Skin of body (tissue), 1 donor: ENCODE measurements at regions not wholly inside any gene's neighbourhood (a gene's known extent, or its start where the extent isn't known, plus 50 kb on each side); places are given as distances from the start of the nearest gene placed in this dataset.

Experiments
- DNase-seq: peaks from one replicate; lab custom pipeline; 2025; lab: John Stamatoyannopoulos, UW

GRCh38 chr4:135227842-135228241, 1026.3 kb upstream of the PABPC4L start:
- no peak for DNase-seq

DNA sequence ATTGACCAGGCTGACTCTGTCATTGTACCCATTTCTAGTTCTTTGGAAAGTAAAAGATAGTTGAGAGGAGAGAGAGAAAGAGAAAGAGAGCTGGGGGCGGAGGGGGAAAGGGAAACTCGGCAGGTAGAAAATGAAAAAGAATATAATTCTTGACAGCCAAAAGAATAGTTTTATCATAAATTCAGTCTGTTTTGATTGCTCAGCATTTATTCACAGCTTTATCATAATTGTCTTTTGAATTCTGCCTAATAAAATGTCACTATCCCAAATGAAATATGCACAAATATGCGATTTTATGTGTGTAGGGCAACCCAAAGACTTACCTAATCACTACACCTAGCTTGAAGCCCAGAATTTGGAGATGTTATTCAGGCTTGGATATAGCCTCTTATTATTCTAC, 1024.0 kb upstream of the PABPC4L start:
- no peak for DNase-seq

DNA sequence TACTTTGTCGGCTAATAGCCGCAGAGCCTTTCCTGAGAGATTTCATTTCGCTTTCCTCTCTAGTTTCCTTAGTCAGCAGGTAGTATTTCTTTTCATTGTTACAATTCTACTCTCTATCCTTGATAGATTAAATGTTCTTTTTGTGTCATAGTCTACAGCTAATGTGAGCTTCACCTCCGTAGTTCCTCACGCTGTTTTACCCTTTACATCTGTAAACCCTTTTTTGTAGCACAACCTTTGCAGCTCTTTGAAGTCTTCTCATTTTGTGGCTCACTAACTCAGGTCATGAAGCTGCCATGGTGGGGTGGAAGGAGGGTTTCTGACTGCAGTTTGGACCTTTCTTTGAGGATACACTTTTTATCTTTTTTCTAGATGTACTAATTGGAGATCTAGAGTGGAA, 1008.8 kb upstream of the PABPC4L start:
- no peak for DNase-seq

DNA sequence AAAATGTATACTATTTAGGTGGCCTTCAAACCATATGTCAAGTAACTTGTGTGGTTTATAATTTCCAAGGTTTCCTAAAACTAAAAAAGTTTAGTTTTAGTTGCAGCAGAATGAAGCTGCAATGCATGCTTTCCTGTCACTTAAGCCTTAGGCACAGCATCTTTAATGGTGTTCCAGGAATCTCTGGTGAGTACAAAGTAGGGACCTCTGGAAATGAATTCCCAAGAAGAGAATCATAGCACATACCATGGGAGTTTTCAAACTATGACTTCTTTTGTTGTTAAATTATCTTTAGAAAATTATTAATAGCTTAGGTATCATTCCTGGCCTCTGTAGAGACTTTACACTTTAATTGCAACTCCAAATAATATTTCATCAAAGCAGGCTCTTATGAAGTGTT, 1005.9 kb upstream of the PABPC4L start:
- DNase-seq: no peak

GRCh38 chr4:135204311-135204710, 1002.7 kb upstream of the PABPC4L start:
- DNase-seq: no peak

DNA sequence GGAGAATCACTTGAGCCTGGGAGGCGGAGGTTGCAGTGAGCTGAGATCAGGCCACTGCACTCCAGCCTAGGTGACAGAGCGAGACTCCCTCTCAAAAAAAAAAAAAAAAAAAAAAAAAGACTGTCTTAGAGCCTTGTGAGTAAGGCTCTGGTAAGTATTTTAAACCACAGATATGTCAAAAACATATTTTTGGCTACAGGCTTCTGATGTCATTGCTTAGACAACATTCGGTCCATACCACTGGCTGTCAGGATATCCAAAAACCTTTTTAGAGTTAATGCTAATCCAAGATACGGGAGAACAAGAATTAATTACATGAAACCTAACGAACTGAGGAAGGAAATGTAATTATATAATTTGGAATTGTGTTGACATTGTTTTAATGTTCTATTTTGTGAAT, 999.5 kb upstream of the PABPC4L start:
- no peak for DNase-seq

GRCh38 chr4:135197641-135198040, 996.1 kb upstream of the PABPC4L start:
- DNase-seq: no peak

DNA sequence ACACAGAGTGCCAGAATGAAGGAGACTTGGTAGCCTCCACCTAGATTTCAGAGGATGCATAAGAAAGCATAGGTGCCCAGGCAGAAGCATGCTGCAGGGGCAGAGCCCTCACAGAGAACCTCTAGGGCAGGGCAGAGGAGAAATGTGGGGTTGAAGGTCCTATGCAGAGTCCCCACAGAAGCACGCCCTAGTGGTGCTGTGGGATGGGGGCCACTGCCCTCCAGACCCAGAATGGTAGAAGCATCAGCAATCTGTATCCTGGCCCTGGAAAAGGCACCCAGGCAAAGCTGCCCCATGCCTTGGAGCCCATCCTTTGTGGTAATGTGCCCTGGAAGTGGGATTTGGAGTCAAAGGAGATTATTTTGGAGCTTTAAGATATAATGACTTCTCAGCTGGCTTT, 992.9 kb upstream of the PABPC4L start:
- DNase-seq: no peak

DNA sequence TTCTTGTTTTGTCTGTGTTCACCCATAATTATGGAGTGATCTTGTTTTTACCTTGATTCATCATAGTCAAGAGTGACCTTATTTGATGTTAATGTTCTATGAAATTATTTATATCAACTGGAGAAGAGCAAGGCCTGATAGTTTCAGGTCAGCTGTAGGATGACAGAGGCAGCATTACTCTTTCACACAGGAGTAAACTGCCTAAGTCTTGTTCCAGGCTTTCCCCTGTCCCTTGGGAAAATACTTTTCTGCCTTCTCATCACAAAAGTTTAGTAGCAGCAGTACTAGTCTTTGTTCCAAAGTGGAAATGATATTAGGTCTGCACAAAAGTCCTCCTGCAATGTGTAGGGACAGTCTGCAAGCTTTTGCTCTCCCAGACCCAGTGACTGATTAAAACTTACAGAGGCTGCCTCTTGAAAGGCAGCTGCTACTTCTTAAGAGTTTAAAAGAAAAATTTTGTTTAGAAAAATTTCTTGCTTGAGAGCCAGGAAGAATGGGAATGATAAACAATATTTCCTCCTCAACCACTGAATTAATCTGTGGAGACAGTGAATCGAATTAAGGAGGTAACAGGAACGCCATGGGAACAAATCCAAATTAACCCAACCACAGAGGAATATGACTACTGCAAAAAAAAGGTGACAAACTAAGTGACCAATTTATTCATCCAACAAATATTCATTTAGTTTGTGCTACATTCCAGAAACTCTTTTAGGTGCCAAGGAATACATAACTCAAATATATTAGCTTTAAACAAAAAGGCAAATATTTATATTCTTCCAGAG, 991.4 kb upstream of the PABPC4L start:
- DNase-seq: no peak

DNA sequence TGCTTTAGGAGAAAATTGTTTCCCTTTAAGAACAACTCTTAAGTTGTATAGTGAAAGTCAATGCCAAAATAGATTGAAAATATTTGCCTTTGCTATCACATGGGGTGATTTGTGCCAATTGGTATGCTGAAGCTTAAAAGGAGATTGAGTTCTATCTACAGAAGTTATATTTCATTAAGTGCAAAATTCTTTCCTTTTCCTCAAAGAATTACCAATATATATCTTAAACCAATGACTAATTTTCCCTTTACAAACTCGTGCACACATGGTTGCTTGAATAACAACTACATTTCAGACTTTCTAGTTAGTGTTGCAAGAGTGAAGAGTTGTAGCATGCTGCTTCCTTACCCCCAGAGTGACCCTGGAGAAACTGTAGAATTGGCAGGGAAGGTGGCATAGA, 990.0 kb upstream of the PABPC4L start:
- no peak for DNase-seq

DNA sequence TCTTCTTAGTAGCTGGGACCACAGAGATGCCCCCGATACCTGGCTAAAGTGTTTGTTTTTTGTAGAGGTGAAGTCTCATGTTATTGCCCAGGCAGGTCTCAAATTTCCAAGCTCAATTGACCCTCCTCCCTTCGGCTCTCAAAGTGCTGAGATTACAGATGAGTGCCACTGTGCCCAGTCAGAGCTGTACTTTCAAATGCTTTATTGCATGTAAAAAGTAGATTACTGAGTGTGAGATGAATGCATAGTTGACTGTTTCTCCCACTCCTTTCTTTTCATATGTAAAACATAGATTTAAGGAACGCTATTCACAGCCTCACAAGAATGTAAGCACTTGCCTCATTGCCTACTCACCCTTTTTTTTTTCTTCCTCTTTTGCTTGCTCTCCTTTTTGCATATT, 984.4 kb upstream of the PABPC4L start:
- no peak for DNase-seq

GRCh38 chr4:135185256-135185655, 983.7 kb upstream of the PABPC4L start:
- DNase-seq: no peak

- no peak for DNase-seq
Measured at GRCh38 chr4:135184715-135185114, 983.1 kb upstream of the PABPC4L start.

DNA sequence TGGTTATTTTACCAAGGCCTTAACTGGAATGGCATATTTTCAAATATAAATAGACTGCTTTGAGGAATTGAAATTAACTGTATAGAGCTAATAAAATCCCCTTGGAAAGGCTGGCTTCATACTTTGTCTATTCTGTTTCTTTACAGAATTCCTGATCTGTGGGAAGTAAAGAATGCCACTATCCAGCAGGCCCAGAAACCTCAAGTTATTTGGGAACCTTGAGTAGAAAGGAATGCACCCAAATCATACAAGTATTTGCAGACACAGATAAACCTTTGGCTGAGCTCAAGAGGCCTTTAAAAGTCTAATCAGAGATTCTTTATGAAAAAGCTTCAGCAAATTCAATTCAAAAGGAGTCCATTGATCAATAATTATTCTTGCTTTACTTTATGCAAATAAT, 975.7 kb upstream of the PABPC4L start:
- no peak for DNase-seq

GRCh38 chr4:135166661-135167060, 965.1 kb upstream of the PABPC4L start:
- no peak for DNase-seq

DNA sequence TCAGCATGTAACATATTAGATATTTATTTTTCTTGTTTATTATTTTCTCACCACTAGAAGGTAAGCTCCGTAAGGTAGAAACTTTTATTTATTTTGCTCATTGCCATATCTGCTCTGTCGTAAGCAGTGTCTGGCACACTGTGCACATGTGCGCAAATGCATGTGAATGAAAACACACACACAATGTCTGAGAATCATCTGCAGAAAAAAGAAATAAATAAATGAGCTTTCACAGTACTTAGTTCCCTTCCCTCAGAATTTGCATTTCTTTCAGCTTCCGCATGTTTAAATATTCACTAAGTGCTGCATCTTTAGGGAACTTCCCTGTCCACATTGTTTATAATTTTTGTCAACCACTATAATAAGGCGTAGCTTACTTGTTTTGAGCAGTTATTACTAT, 963.0 kb upstream of the PABPC4L start:
- DNase-seq: no peak

DNA sequence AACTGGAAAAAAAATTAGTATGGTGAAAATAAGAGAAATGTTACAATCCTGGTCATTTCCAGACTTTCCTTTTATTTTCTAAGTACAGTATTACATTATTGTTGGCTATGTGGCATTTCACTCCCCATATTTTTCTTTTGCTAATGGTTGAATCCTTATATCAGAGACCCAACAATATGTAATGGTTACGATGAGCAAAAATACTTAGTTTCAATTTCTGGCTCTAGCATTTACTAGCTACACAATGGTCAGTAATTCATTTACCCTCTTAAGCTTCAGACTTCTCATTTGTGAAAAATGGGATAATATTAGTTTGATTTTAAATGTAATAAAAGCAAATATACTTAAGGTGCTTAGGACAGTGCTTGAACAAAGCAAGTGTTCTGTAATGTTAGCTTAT, 942.9 kb upstream of the PABPC4L start:
- DNase-seq: no peak

- no peak for DNase-seq
Measured at GRCh38 chr4:135124196-135124595, 922.6 kb upstream of the PABPC4L start.

DNA sequence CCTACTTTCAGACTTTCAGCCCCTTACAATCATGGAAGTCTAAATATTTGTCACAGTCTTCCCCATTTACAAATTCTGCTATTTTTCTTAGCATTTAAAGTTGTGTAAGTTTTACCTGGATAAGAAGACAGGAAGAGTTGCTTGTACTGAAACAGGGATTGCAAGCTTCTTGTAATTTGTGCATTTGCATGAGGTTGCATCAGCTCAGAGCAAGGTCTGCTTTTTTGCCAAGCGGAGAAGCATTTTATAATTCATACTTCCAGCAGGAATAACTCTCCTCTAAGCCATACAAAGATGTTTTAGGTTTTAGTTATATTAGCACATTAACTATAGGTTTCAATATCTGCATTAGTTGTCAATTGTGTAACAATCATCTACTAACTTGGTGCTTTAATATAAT, 922.0 kb upstream of the PABPC4L start:
- no peak for DNase-seq

- no peak for DNase-seq
Measured at GRCh38 chr4:135122457-135122856, 920.9 kb upstream of the PABPC4L start.

DNA sequence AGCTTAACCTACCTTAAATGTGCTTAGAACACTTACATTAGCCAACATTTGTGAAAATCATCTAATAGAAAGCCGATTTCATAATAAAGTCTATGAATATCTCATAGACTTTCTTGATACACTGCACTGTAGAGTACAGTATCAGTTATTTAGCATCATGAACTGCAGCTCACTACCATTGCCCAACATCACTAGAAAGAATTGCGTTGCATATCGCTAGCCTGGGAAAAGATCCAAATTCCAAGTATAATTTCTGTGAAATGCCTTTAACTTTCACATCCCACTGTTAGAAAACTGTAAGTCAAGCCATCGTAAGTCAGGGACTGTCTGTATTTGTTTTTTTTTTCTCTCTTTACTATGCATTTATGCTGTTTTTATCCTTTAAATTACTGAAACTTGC, 918.6 kb upstream of the PABPC4L start:
- DNase-seq: no peak

GRCh38 chr4:135114079-135114478, 912.5 kb upstream of the PABPC4L start:
- DNase-seq: no peak

DNA sequence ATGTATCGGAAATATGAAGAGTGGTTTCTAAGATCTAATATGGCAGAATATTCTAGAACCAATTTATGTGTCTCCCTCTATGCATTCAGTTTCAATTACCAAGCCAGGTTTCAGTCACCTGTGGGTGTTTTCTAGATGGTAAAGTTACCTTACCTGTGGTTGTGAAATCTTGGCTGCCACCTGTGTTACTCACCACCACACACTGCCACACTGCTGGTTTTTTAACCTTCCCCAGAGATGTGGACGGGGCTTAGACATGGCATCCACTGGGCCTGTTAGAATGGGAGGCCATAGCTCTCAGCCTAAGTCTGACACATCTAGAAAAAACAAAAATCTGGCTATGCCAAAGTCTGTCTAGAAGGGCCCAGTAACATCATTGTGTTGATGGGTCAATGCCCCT, 896.5 kb upstream of the PABPC4L start:
- no peak for DNase-seq

DNA sequence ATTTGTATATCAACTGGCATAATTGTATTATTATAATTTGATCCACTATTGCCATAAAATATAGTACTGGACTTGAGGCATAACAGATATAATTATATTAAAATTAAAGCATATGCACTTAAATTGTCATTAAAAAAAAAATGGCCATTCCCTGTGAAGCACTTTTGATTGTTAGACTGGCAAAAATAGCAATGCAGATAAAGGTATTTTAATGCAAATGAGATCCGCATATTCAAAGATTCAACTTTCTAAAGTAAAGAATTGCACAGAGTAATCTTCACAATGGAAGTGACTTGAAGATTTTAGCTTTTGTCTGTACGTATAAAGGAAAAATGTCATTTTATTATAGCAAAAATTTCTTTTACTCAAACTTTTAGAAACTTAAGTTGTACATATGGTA, 871.8 kb upstream of the PABPC4L start:
- DNase-seq: no peak
